Upper lobe of left lung (tissue), 6 donors: ENCODE measurements at regions not wholly inside any gene's neighbourhood (a gene's known extent, or its start where the extent isn't known, plus 50 kb on each side); places are given as distances from the start of the nearest gene placed in this dataset.

Experiments
- ATAC-seq, 2 donors: fragments of 200-7000 bp; cut with Tn5 transposase; one replicate each; pipeline ENCODE4 v1.9.1; 2022; ENCODE audit warnings: mild to moderate bottlenecking in 2 of 2, moderate library complexity in 2 of 2; ENCODE audit not compliant: low FRiP score in 2 of 2
- DNase-seq, 2 donors: peaks; one replicate each; pipeline ENCODE4 v3.0.0-alpha.2; 2019 to 2020
- H3K27ac ChIP-seq, 4 donors: fragments of 200-600 bp; sonication (generic); one replicate each; pipeline ENCODE4 v1.5.1; 2016 to 2019
- H3K27me3 ChIP-seq, 4 donors: fragments of 200-600 bp; sonication (generic); one replicate each; pipeline ENCODE4 v1.5.1; 2017 to 2019
- H3K36me3 ChIP-seq, 4 donors: fragments of 200-600 bp; sonication (generic); one replicate each; pipeline ENCODE4 v1.5.1; 2016 to 2019
- H3K4me1 ChIP-seq, 4 donors: fragments of 200-600 bp; sonication (generic); one replicate each; pipeline ENCODE4 v1.5.1; 2018 to 2019
- H3K4me3 ChIP-seq, 4 donors: fragments of 200-600 bp; sonication (generic); one replicate each; pipeline ENCODE4 v1.5.1; 2017 to 2019; ENCODE audit warnings: mild to moderate bottlenecking in 2 of 4, moderate library complexity in 1 of 4
- H3K9me3 ChIP-seq, 4 donors: fragments of 200-600 bp; sonication (generic); one replicate each; pipeline ENCODE4 v1.5.1; 2018 to 2019
- EP300 ChIP-seq, 4 donors: sonication (generic); formaldehyde crosslinking; IDR thresholded peaks; one replicate each; pipeline ENCODE4 v1.5.1; 2017; ENCODE audit warnings: antibody characterized with exemption in 4 of 4, control low read depth in 2 of 4
- POLR2A ChIP-seq, 4 donors: fragments of 450-650 bp; IDR thresholded peaks; one replicate each; pipeline ENCODE4 v1.5.1; 2016 to 2017; ENCODE audit warnings: antibody characterized with exemption in 4 of 4, mild to moderate bottlenecking in 2 of 4
- POLR2AphosphoS5 ChIP-seq, 2 donors: sonication (generic); formaldehyde crosslinking; IDR thresholded peaks; one replicate each; pipeline ENCODE4 v1.5.1; 2017; ENCODE audit warnings: antibody characterized with exemption in 2 of 2
- WGBS, 2 donors: methylation state at CpG; one replicate each; pipeline ENCODE4 v1.1.5; 2017 to 2018; 5-methylcytosine and 5-hydroxymethylcytosine counted together
- TF ChIP-seq, protein P1 (sequence below), 6 experiments: fragments of 450-650 bp in 4 of 6; fragments of 200-600 bp in 2 of 6; sonication (generic) in 2 of 6; IDR thresholded peaks; one replicate each; pipeline ENCODE4 v1.5.1; 2016 to 2019; ENCODE audit warnings: antibody characterized with exemption in 6 of 6
- donor health status: DM: no; HTN: no; CAD: no; lungs with moderate emphysema.
- donor health status: DM: no; HTN: yes; CAD: no; lungs with severe emphysema.

DNA sequence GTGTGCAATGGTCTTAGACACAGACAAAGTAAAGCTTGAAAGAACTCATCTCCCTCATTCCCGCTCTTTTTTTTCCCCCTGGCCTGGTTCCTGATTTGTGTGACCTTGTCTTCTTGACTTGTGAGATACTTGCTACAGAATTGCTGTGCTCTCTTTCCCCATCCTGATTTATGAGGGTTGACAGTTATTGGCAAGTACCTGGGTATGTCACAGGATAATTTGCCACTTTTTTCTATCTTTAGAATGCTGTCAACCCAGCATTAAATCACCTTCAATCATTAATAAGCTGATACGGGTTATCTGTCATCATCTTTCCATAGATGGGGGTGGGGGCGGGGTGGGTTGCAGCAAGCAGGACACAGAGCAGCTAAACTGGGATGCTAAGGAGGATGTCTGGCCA is 144.4 kb upstream of the PRICKLE1 start:
- H3K9me3 ChIP-seq: no peaks in the 10 kb centered on the region
- ATAC-seq (no peak), DNase-seq (no peak)
- H3K27me3 ChIP-seq: no peaks in the 10 kb centered on the region
- no peak overlapping the region for H3K4me3 ChIP-seq
- no peak overlapping the region for H3K27ac ChIP-seq
- 68 to 78% methylated on average over 3 of the region's 3 CpGs for WGBS, 2 donors
- H3K4me1 ChIP-seq: no peaks in the 10 kb centered on the region
- H3K36me3 ChIP-seq: no peaks in the 10 kb centered on the region
- TF ChIP-seq POLR2AphosphoS5 (IDR thresholded peaks at IDR 0.05) (no peak), EP300 (IDR thresholded peaks at IDR 0.05) (no peak), POLR2A (IDR thresholded peaks at IDR 0.05) (no peak)
- TF ChIP-seq, protein P1, sequence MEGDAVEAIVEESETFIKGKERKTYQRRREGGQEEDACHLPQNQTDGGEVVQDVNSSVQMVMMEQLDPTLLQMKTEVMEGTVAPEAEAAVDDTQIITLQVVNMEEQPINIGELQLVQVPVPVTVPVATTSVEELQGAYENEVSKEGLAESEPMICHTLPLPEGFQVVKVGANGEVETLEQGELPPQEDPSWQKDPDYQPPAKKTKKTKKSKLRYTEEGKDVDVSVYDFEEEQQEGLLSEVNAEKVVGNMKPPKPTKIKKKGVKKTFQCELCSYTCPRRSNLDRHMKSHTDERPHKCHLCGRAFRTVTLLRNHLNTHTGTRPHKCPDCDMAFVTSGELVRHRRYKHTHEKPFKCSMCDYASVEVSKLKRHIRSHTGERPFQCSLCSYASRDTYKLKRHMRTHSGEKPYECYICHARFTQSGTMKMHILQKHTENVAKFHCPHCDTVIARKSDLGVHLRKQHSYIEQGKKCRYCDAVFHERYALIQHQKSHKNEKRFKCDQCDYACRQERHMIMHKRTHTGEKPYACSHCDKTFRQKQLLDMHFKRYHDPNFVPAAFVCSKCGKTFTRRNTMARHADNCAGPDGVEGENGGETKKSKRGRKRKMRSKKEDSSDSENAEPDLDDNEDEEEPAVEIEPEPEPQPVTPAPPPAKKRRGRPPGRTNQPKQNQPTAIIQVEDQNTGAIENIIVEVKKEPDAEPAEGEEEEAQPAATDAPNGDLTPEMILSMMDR (IDR thresholded peaks at IDR 0.05): no peak

DNA sequence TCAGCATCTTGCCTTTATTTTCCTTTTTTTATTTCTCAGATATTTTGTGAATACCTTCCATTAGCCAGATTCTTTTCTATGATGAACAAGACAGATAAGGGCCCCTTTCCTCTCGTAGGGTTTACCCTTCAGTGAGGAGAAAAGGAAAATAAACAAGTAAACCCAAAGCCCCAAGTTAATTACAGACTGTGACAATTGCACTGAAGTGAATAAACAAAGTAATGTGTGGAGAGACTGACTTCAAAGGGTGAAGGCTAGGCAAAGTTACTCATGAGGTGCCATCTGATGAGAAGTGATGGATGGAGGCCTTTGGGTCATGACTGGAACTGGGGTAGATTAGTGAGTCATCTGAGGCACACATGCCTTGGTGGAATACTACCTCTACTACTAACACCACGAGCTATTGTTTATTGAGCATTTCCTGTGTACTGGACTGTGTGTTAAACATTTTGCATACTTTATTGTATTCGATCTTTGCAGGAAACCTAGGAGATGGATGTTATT is 143.4 kb upstream of the PRICKLE1 start:
- 56 to 62% methylated on average over 3 of the region's 3 CpGs for WGBS, 2 donors
- Histone ChIP-seq H3K4me3 (no peak overlapping the region), H3K36me3 (no peaks in the 10 kb centered on the region), H3K4me1 (no peaks in the 10 kb centered on the region), H3K27ac (no peak overlapping the region), H3K27me3 (no peaks in the 10 kb centered on the region), H3K9me3 (no peaks in the 10 kb centered on the region)
- no peak for ATAC-seq
- TF ChIP-seq, protein P1 (IDR thresholded peaks at IDR 0.05): no peak
- TF ChIP-seq POLR2AphosphoS5 (IDR thresholded peaks at IDR 0.05) (no peak), EP300 (IDR thresholded peaks at IDR 0.05) (no peak)
- DNase-seq: no peak

DNA sequence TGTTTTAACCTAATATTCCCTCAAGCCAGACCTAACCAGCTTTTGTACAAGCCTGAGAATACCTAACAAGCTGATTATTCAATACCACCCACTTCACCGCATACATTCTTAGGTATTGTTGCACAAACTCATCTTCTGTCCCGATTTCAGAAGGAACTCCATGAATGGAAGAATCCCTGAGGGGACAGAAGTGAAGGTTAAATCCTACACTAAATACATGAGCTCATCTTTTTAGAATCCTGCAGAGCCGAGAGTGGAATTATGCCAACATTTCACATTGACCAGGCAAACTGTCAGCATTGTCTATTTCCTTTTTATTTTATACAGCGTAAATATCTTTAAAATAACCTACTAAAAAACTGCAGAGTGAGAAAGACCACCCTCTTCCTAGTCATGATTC is 140.7 kb upstream of the PRICKLE1 start:
- no peak overlapping the region for H3K4me3 ChIP-seq
- no peak for DNase-seq
- no peak overlapping the region for H3K27ac ChIP-seq
- ATAC-seq: no peak
- no peaks in the 10 kb centered on the region for H3K36me3 ChIP-seq
- TF ChIP-seq POLR2AphosphoS5 (IDR thresholded peaks at IDR 0.05) (no peak), POLR2A (IDR thresholded peaks at IDR 0.05) (no peak), EP300 (IDR thresholded peaks at IDR 0.05) (no peak)
- TF ChIP-seq, protein P1 (IDR thresholded peaks at IDR 0.05): no peak
- 82 to 87% methylated on average over 4 of the region's 4 CpGs for WGBS, 2 donors
- no peaks in the 10 kb centered on the region for H3K27me3 ChIP-seq
- no peaks in the 10 kb centered on the region for H3K4me1 ChIP-seq
- H3K9me3 ChIP-seq: peaks cover 0 to 9% (median 3%) of the 10 kb centered on the region in 4 donors

DNA sequence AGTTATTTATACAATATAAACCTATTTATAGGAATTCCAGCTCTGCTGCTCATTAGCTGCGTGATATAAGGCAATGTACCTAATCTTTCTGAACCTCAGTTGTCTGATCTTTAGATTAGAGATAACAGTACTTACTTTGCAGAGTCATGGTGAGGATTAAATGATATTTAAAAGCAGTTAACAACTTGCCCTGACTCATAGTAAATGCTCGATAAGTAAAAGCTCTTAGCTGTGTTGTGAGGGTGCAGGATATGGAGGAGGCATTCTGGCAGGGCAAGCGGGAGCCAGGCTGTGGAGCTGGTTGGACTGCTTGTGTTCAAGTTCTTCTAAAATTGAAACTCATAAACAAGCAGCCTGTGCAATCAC is 140.0 kb upstream of the PRICKLE1 start:
- no peak for TF ChIP-seq POLR2AphosphoS5 (IDR thresholded peaks at IDR 0.05)
- no peak for TF ChIP-seq POLR2A (IDR thresholded peaks at IDR 0.05)
- TF ChIP-seq, protein P1 (IDR thresholded peaks at IDR 0.05): no peak
- TF ChIP-seq EP300 (IDR thresholded peaks at IDR 0.05): no peak
- no peaks in the 10 kb centered on the region for H3K27me3 ChIP-seq
- WGBS, 2 donors: 82% methylated on average over 3 of the region's 3 CpGs
- peaks cover 0 to 9% (median 3%) of the 10 kb centered on the region in 4 donors for H3K9me3 ChIP-seq
- no peak for DNase-seq
- H3K36me3 ChIP-seq: no peaks in the 10 kb centered on the region
- ATAC-seq: no peak
- H3K27ac ChIP-seq: no peak overlapping the region
- H3K4me1 ChIP-seq: no peaks in the 10 kb centered on the region
- H3K4me3 ChIP-seq: no peak overlapping the region

DNA sequence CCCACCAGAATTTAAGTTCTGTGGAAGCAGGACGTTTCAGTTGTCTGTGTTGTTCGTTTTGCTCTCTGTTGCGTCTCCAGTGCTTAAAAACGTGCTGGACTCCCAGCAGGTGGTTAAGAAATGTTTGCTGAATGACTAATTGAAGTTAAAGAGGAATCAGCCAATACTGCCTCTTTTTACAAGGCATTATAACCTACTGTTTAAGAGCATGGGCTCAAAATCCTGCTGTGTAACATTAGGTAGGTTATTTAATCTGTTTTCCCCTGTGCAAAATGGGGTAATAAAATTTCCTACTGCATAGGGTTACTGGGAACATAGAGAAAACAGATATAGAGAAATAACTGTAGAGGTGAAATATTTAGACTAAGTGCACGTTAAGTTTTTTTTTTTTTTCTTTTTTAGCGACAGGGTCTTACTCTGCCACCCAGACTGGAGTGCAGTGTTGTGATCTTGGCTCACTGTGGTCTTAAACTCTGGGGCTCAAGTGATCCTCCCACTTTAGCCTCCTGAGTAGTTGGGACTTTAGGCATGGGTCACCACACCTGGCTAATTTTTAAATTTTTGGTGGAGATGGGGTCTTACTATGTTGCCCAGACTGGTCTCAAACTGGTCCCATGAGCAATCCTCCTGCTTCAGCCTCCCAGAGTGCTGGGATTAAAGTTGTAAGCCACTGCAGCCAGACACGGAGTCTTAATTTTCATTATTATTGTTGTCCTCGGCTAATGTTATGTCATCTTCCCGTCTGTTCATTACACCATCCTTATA is 139.4 kb upstream of the PRICKLE1 start:
- H3K27ac ChIP-seq: no peak overlapping the region
- no peaks in the 10 kb centered on the region for H3K36me3 ChIP-seq
- TF ChIP-seq, protein P1 (IDR thresholded peaks at IDR 0.05): no peak
- TF ChIP-seq POLR2AphosphoS5 (IDR thresholded peaks at IDR 0.05) (no peak), POLR2A (IDR thresholded peaks at IDR 0.05) (no peak), EP300 (IDR thresholded peaks at IDR 0.05) (no peak)
- no peak for ATAC-seq
- no peaks in the 10 kb centered on the region for H3K27me3 ChIP-seq
- H3K4me3 ChIP-seq: no peak overlapping the region
- peaks cover 0 to 9% (median 3%) of the 10 kb centered on the region in 4 donors for H3K9me3 ChIP-seq
- 75 to 81% methylated on average over 9 of the region's 9 CpGs for WGBS, 2 donors
- no peaks in the 10 kb centered on the region for H3K4me1 ChIP-seq
- DNase-seq: no peak
